ENCODE measurements at regions not wholly inside any gene's neighbourhood (a gene's known extent, or its start where the extent isn't known, plus 50 kb on each side); places are given as distances from the start of the nearest gene placed in this dataset.

DNA sequence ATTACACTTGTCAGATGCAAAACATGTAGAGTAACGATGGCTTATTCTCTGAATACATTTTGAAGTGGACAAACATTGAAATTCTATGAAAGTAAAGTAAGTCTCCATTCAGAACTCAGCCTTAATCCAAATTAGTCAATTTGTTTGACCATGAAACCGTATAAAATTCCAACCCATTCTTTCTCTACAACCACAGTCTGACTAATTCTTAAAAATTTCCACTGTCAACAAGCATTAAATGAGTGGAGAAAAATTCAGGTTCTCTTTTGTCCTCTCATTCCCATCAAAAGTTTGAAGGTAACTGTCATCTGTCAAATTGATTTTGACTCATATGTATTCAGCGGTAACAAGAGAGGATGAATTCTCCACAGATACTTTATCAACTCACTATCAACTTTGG is 1031.5 kb downstream of the SORCS1 start:
- H3K9me3 ChIP-seq: no peaks in the 10 kb centered on the region
- H3K4me1 ChIP-seq: no peaks in the 10 kb centered on the region
- ATAC-seq (no peak), FAIRE-seq (no peak), DNase-seq (ENCODE audit: low read depth in 1 of 2, low spot score in 1 of 2) (no peak)
- H3K4me2 ChIP-seq: no peak overlapping the region
- ChIA-PET CTCF (no interaction called here), POLR2A (no interaction called here)
- no peak overlapping the region for H3K27ac ChIP-seq
- 35% methylated on average over 3 of the region's 3 CpGs for WGBS (ENCODE audit: missing lambda C conversion rate)
- TF ChIP-seq FOXS1 (CRISPR knock-in tag; IDR thresholded peaks at IDR 0.05) (no peak), ZFP36 (IDR thresholded peaks at IDR 0.05; ENCODE audit: borderline replicate concordance, partially characterized antibody) (no peak), BCL3 (IDR thresholded peaks at IDR 0.05) (no peak), CEBPB (IDR thresholded peaks at IDR 0.05) (no peak), RNF2 (IDR thresholded peaks at IDR 0.05; ENCODE audit: borderline replicate concordance, low read depth) (no peak), JUN (IDR thresholded peaks at IDR 0.05) (no peak), FOSL2 (IDR thresholded peaks at IDR 0.05) (no peak), FOSL2 (CRISPR knock-in tag; IDR thresholded peaks at IDR 0.05) (no peak), MYC (IDR thresholded peaks at IDR 0.05; ENCODE audit: borderline replicate concordance, low read length) (no peak), POLR2A (IDR thresholded peaks at IDR 0.05; ENCODE audit: low read length) (no peak), BHLHE40 (IDR thresholded peaks at IDR 0.05; ENCODE audit: low read depth, low read length) (no peak)
- TF ChIP-seq, protein P1, sequence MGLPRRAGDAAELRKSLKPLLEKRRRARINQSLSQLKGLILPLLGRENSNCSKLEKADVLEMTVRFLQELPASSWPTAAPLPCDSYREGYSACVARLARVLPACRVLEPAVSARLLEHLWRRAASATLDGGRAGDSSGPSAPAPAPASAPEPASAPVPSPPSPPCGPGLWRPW (IDR thresholded peaks at IDR 0.05): no peak
- TF ChIP-seq, protein P2, sequence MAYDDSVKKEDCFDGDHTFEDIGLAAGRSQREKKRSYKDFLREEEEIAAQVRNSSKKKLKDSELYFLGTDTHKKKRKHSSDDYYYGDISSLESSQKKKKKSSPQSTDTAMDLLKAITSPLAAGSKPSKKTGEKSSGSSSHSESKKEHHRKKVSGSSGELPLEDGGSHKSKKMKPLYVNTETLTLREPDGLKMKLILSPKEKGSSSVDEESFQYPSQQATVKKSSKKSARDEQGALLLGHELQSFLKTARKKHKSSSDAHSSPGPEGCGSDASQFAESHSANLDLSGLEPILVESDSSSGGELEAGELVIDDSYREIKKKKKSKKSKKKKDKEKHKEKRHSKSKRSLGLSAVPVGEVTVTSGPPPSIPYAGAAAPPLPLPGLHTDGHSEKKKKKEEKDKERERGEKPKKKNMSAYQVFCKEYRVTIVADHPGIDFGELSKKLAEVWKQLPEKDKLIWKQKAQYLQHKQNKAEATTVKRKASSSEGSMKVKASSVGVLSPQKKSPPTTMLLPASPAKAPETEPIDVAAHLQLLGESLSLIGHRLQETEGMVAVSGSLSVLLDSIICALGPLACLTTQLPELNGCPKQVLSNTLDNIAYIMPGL (CRISPR knock-in tag; IDR thresholded peaks at IDR 0.05; ENCODE audit: borderline replicate concordance): no peak
- no peak overlapping the region for H3K4me3 ChIP-seq

GRCh38 chr10:106114656-106115186 is 1049.8 kb downstream of the SORCS1 start:
- H3K9me3 ChIP-seq: no peaks in the 10 kb centered on the region; the same call in 2 of the 3 replicates
- FAIRE-seq (no peak), DNase-seq (ENCODE audit: low read depth in 1 of 2, low spot score in 1 of 2) (no peak), ATAC-seq (no peak)
- TF ChIP-seq RAD21 (conservative IDR thresholded peaks at IDR 0.05 in 1 of 2, IDR thresholded peaks at IDR 0.05 in 1 of 2) (no peak), ELK1 (IDR thresholded peaks at IDR 0.05; ENCODE audit: low read depth, low read length) (no peak), RCOR1 (IDR thresholded peaks at IDR 0.05; ENCODE audit: low read depth, low read length) (no peak), RFX5 (IDR thresholded peaks at IDR 0.05) (no peak), BCL3 (IDR thresholded peaks at IDR 0.05) (no peak), CHD2 (IDR thresholded peaks at IDR 0.05; ENCODE audit: low read length, partially characterized antibody) (no peak)
- TF ChIP-seq, protein P3, sequence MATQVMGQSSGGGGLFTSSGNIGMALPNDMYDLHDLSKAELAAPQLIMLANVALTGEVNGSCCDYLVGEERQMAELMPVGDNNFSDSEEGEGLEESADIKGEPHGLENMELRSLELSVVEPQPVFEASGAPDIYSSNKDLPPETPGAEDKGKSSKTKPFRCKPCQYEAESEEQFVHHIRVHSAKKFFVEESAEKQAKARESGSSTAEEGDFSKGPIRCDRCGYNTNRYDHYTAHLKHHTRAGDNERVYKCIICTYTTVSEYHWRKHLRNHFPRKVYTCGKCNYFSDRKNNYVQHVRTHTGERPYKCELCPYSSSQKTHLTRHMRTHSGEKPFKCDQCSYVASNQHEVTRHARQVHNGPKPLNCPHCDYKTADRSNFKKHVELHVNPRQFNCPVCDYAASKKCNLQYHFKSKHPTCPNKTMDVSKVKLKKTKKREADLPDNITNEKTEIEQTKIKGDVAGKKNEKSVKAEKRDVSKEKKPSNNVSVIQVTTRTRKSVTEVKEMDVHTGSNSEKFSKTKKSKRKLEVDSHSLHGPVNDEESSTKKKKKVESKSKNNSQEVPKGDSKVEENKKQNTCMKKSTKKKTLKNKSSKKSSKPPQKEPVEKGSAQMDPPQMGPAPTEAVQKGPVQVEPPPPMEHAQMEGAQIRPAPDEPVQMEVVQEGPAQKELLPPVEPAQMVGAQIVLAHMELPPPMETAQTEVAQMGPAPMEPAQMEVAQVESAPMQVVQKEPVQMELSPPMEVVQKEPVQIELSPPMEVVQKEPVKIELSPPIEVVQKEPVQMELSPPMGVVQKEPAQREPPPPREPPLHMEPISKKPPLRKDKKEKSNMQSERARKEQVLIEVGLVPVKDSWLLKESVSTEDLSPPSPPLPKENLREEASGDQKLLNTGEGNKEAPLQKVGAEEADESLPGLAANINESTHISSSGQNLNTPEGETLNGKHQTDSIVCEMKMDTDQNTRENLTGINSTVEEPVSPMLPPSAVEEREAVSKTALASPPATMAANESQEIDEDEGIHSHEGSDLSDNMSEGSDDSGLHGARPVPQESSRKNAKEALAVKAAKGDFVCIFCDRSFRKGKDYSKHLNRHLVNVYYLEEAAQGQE (IDR thresholded peaks at IDR 0.05): no peak
- H3K4me1 ChIP-seq: no peaks in the 10 kb centered on the region
- no peak overlapping the region for H3K4me2 ChIP-seq
- WGBS (ENCODE audit: missing lambda C conversion rate): 0% methylated on average over 4 of the region's 8 CpGs
- H3K4me3 ChIP-seq: no peak overlapping the region
- CTCF ChIA-PET: no interaction called here
- POLR2A ChIA-PET: no interaction called here
- H3K27ac ChIP-seq: no peak overlapping the region
